CD4-positive, CD25-positive, alpha-beta regulatory T cell (primary cell): ENCODE measurements at regions not wholly inside any gene's neighbourhood (a gene's known extent, or its start where the extent isn't known, plus 50 kb on each side); places are given as distances from the start of the nearest gene placed in this dataset.
"Not testable (repeated sequence)": the region's sequence is repeated elsewhere in the genome, so short reads cannot be mapped to it uniquely, and the experiment has no call there.

Source experiments
- ATAC-seq, 2 donors: fragments of 150-1000 bp; cut with Tn5 transposase; one replicate each; pipeline ENCODE4 v1.10.0; 2021; ENCODE audit warnings: low read depth in 2 of 2, moderate number of reproducible peaks in 2 of 2, moderate library complexity in 1 of 2
- DNase-seq, 3 donors: peaks; one replicate each; pipeline versions ENCODE4 v3.0.0 to v3.0.0-alpha.2; 2012 to 2022; ENCODE audit warnings: mixed read lengths in 1 of 3
- H3K27ac ChIP-seq: one replicate; pipeline ENCODE4 v1.7.0; 2013; ENCODE audit warnings: mild to moderate bottlenecking, low read length; ENCODE audit not compliant: insufficient read depth, poor library complexity, severe bottlenecking
- H3K27me3 ChIP-seq: one replicate; pipeline ENCODE4 v1.7.0; 2013; ENCODE audit warnings: low read length; ENCODE audit not compliant: control insufficient read depth, insufficient read depth
- H3K36me3 ChIP-seq: one replicate; pipeline ENCODE4 v1.7.0; 2013; ENCODE audit warnings: mild to moderate bottlenecking, low read length, moderate library complexity; ENCODE audit not compliant: control insufficient read depth, insufficient read depth
- H3K4me1 ChIP-seq: 2 replicates; pipeline ENCODE4 v1.7.0; 2013; ENCODE audit warnings: mild to moderate bottlenecking, low read length; ENCODE audit not compliant: insufficient read depth, control insufficient read depth, poor library complexity, severe bottlenecking
- H3K4me3 ChIP-seq: one replicate; pipeline ENCODE4 v1.7.0; 2013; ENCODE audit warnings: low read depth, mild to moderate bottlenecking, low read length, moderate library complexity
- H3K9me3 ChIP-seq, 2 experiments: 1 replicate in 1 of 2; 2 replicates in 1 of 2; pipeline ENCODE4 v1.7.0; 2013; ENCODE audit warnings: low read length in 2 of 2, mild to moderate bottlenecking in 1 of 2, moderate library complexity in 1 of 2; ENCODE audit not compliant: control insufficient read depth in 2 of 2
- H3K27ac Mint-ChIP-seq, 3 donors: one replicate each; pipeline ENCODE4 v1.8.0; 2020 to 2022; ENCODE audit warnings: mild to moderate bottlenecking in 3 of 3, mixed read lengths in 3 of 3, moderate library complexity in 2 of 3
- H3K27me3 Mint-ChIP-seq: one replicate; pipeline ENCODE4 v1.8.0; 2022; ENCODE audit warnings: mild to moderate bottlenecking, mixed read lengths
- H3K36me3 Mint-ChIP-seq: one replicate; pipeline ENCODE4 v1.8.0; 2020; ENCODE audit warnings: mixed read lengths
- H3K4me1 Mint-ChIP-seq, 4 donors: one replicate each; pipeline ENCODE4 v1.8.0; 2020 to 2022; ENCODE audit warnings: mixed read lengths in 4 of 4, mild to moderate bottlenecking in 1 of 4
- H3K4me3 Mint-ChIP-seq, 4 donors: one replicate each; pipeline ENCODE4 v1.8.0; 2020 to 2022; ENCODE audit warnings: mild to moderate bottlenecking in 4 of 4, mixed read lengths in 4 of 4, moderate library complexity in 3 of 4
- H3K9me3 Mint-ChIP-seq, 7 donors: one replicate each; pipeline ENCODE4 v1.8.0; 2020 to 2022; ENCODE audit warnings: mixed read lengths in 7 of 7, mild to moderate bottlenecking in 3 of 7, moderate library complexity in 2 of 7

- no peak overlapping the region for H3K27ac ChIP-seq
- H3K4me3 ChIP-seq = no peak overlapping the region
- ATAC-seq = no peak
- DNase-seq = no peak
- H3K27me3 Mint-ChIP-seq = no peaks in the 10 kb centered on the region
- H3K36me3 Mint-ChIP-seq = no peaks in the 10 kb centered on the region
- no peaks in the 10 kb centered on the region for H3K36me3 ChIP-seq
- H3K4me3 Mint-ChIP-seq = no peak overlapping the region
- H3K9me3 Mint-ChIP-seq = peaks cover 0 to 16% (median 6%) of the 10 kb centered on the region in 7 donors
- H3K27me3 ChIP-seq = no peaks in the 10 kb centered on the region
- H3K4me1 ChIP-seq = no peaks in the 10 kb centered on the region
- H3K9me3 ChIP-seq = peaks cover 0 to 6% of the 10 kb centered on the region in 2 experiments
- H3K27ac Mint-ChIP-seq = peak overlapping the region in 1 of 3 donors; percentile 40
- H3K4me1 Mint-ChIP-seq = no peaks in the 10 kb centered on the region
Measured at GRCh38 chr4:124459196-124459940, 253.2 kb downstream of the ANKRD50 start.

GRCh38 chr4:124459941-124460310, 252.6 kb downstream of the ANKRD50 start:
- H3K9me3 ChIP-seq = peaks cover 0 to 6% of the 10 kb centered on the region in 2 experiments
- no peaks in the 10 kb centered on the region for H3K27me3 ChIP-seq
- no peak for ATAC-seq
- Mint-ChIP-seq H3K36me3 (no peaks in the 10 kb centered on the region), H3K4me1 (no peaks in the 10 kb centered on the region), H3K27ac (no peak overlapping the region), H3K9me3 (peaks cover 0 to 16% (median 6%) of the 10 kb centered on the region in 7 donors), H3K4me3 (no peak overlapping the region), H3K27me3 (no peaks in the 10 kb centered on the region)
- no peak overlapping the region for H3K4me3 ChIP-seq
- no peaks in the 10 kb centered on the region for H3K4me1 ChIP-seq
- DNase-seq = no peak
- no peak overlapping the region for H3K27ac ChIP-seq
- no peaks in the 10 kb centered on the region for H3K36me3 ChIP-seq

- H3K4me3 ChIP-seq, H3K36me3 Mint-ChIP-seq, ATAC-seq, H3K36me3 ChIP-seq, H3K27me3 Mint-ChIP-seq, H3K4me1 ChIP-seq, H3K27ac ChIP-seq, H3K4me3 Mint-ChIP-seq, H3K4me1 Mint-ChIP-seq, H3K27ac Mint-ChIP-seq, H3K9me3 ChIP-seq, H3K27me3 ChIP-seq: not testable (repeated sequence)
- DNase-seq = peak in 2 of 3 donors; percentile 0 to 1
- peaks cover 0 to 16% (median 6%) of the 10 kb centered on the region in 7 donors for H3K9me3 Mint-ChIP-seq
Measured at GRCh38 chr4:124461592-124461991, 250.9 kb downstream of the ANKRD50 start.

- Mint-ChIP-seq H3K27ac (no peak overlapping the region), H3K27me3 (no peaks in the 10 kb centered on the region), H3K9me3 (peaks cover 0 to 16% (median 6%) of the 10 kb centered on the region in 7 donors), H3K36me3 (no peaks in the 10 kb centered on the region), H3K4me3 (peak overlapping the region in 1 of 4 donors; percentile 58), H3K4me1 (no peaks in the 10 kb centered on the region)
- ATAC-seq = no peak
- no peak overlapping the region for H3K4me3 ChIP-seq
- H3K36me3 ChIP-seq = no peaks in the 10 kb centered on the region
- DNase-seq = no peak
- no peak overlapping the region for H3K27ac ChIP-seq
- H3K27me3 ChIP-seq = no peaks in the 10 kb centered on the region
- H3K9me3 ChIP-seq = peaks cover 0 to 6% of the 10 kb centered on the region in 2 experiments
- H3K4me1 ChIP-seq = no peaks in the 10 kb centered on the region
Measured at GRCh38 chr4:124462954-124463828, 249.3 kb downstream of the ANKRD50 start.

GRCh38 chr4:124464836-124465235, 247.7 kb downstream of the ANKRD50 start:
- H3K27me3 ChIP-seq = no peaks in the 10 kb centered on the region
- no peaks in the 10 kb centered on the region for H3K36me3 ChIP-seq
- H3K9me3 ChIP-seq = peaks cover 0 to 6% of the 10 kb centered on the region in 2 experiments
- H3K27ac Mint-ChIP-seq = no peak overlapping the region
- peaks cover 0 to 16% (median 6%) of the 10 kb centered on the region in 7 donors for H3K9me3 Mint-ChIP-seq
- no peaks in the 10 kb centered on the region for H3K36me3 Mint-ChIP-seq
- ATAC-seq = no peak
- no peak for DNase-seq
- no peak overlapping the region for H3K4me3 ChIP-seq
- no peaks in the 10 kb centered on the region for H3K27me3 Mint-ChIP-seq
- H3K4me1 ChIP-seq = no peaks in the 10 kb centered on the region
- no peak overlapping the region for H3K27ac ChIP-seq
- no peaks in the 10 kb centered on the region for H3K4me1 Mint-ChIP-seq
- H3K4me3 Mint-ChIP-seq = no peak overlapping the region

- no peak for DNase-seq
- Histone ChIP-seq H3K36me3 (no peaks in the 10 kb centered on the region), H3K4me3 (no peak overlapping the region), H3K27ac (no peak overlapping the region), H3K4me1 (no peaks in the 10 kb centered on the region), H3K27me3 (no peaks in the 10 kb centered on the region), H3K9me3 (peaks cover 3 to 7% of the 10 kb centered on the region in 2 experiments)
- no peaks in the 10 kb centered on the region for H3K36me3 Mint-ChIP-seq
- H3K27ac Mint-ChIP-seq = no peak overlapping the region
- ATAC-seq = no peak
- H3K27me3 Mint-ChIP-seq = no peaks in the 10 kb centered on the region
- H3K4me1 Mint-ChIP-seq = no peaks in the 10 kb centered on the region
- peaks cover 0 to 7% (median 3%) of the 10 kb centered on the region in 7 donors for H3K9me3 Mint-ChIP-seq
- no peak overlapping the region for H3K4me3 Mint-ChIP-seq
Measured at GRCh38 chr4:124468360-124468759, 244.2 kb downstream of the ANKRD50 start.

- Histone ChIP-seq H3K27ac (no peak overlapping the region), H3K4me3 (no peak overlapping the region), H3K9me3 (peaks cover 3 to 8% of the 10 kb centered on the region in 2 experiments), H3K27me3 (no peaks in the 10 kb centered on the region), H3K4me1 (no peaks in the 10 kb centered on the region), H3K36me3 (no peaks in the 10 kb centered on the region)
- Mint-ChIP-seq H3K9me3 (peaks cover 0 to 6% (median 4%) of the 10 kb centered on the region in 7 donors), H3K27ac (no peak overlapping the region), H3K36me3 (no peaks in the 10 kb centered on the region), H3K27me3 (no peaks in the 10 kb centered on the region), H3K4me1 (no peaks in the 10 kb centered on the region), H3K4me3 (peak overlapping the region in 1 of 4 donors; percentile 85)
- ATAC-seq (no peak), DNase-seq (no peak)
Measured at GRCh38 chr4:124469981-124470380, 242.6 kb downstream of the ANKRD50 start.
